Liver (tissue), 8 donors: ENCODE measurements at regions not wholly inside any gene's neighbourhood (a gene's known extent, or its start where the extent isn't known, plus 50 kb on each side); places are given as distances from the start of the nearest gene placed in this dataset.

Source experiments
- DNase-seq: peaks from one replicate; pipeline ENCODE4 v3.0.0-alpha.2; 2017; ENCODE audit warnings: low spot score
- H3K27ac ChIP-seq, 2 donors: one replicate each; pipeline ENCODE4 v1.7.0; 2013; ENCODE audit warnings: inconsistent platforms in 2 of 2, low read length in 2 of 2, control low read depth in 1 of 2, low read depth in 1 of 2, mild to moderate bottlenecking in 1 of 2
- H3K27me3 ChIP-seq, 4 donors: one replicate each; pipeline versions ENCODE4 v1.6.1 to v1.7.0; 2013; ENCODE audit warnings: low read length in 3 of 4, inconsistent platforms in 1 of 4, mild to moderate bottlenecking in 1 of 4, moderate library complexity in 1 of 4; ENCODE audit not compliant: control insufficient read depth in 4 of 4, insufficient read depth in 4 of 4
- H3K36me3 ChIP-seq, 4 donors: one replicate each; pipeline versions ENCODE4 v1.6.1 to v1.7.0; 2013; ENCODE audit warnings: low read length in 3 of 4, mild to moderate bottlenecking in 3 of 4, low read depth in 1 of 4, moderate library complexity in 1 of 4; ENCODE audit not compliant: control insufficient read depth in 4 of 4, insufficient read depth in 3 of 4
- H3K4me1 ChIP-seq, 4 donors: one replicate each; pipeline versions ENCODE4 v1.6.1 to v1.7.0; 2013; ENCODE audit warnings: low read length in 3 of 4, mild to moderate bottlenecking in 3 of 4, moderate library complexity in 1 of 4; ENCODE audit not compliant: control insufficient read depth in 4 of 4, insufficient read depth in 4 of 4
- H3K4me3 ChIP-seq, 3 donors: one replicate each; pipeline versions ENCODE4 v1.6.1 to v1.7.0; 2013; ENCODE audit warnings: low read length in 3 of 3, control low read depth in 1 of 3, low read depth in 1 of 3, mild to moderate bottlenecking in 1 of 3
- H3K9ac ChIP-seq, 2 donors: one replicate each; pipeline ENCODE4 v1.7.0; 2013; ENCODE audit warnings: low read length in 2 of 2, mild to moderate bottlenecking in 2 of 2, moderate library complexity in 2 of 2, control low read depth in 1 of 2, low read depth in 1 of 2
- H3K9me3 ChIP-seq, 4 donors: one replicate each; pipeline versions ENCODE4 v1.6.1 to v1.7.0; 2013; ENCODE audit warnings: low read length in 3 of 4; ENCODE audit not compliant: control insufficient read depth in 4 of 4
- EGR1 ChIP-seq, 2 donors: IDR thresholded peaks; 2 replicates each; pipeline ENCODE4 v1.6.1; 2016 to 2018; ENCODE audit warnings: antibody characterized with exemption in 2 of 2, low read depth in 2 of 2
- GABPA ChIP-seq, 2 donors: IDR thresholded peaks in 1 of 2; conservative IDR thresholded peaks in 1 of 2; 2 replicates each; pipeline ENCODE4 v1.6.1; 2016; ENCODE audit warnings: antibody characterized with exemption in 2 of 2, mild to moderate bottlenecking in 1 of 2, moderate library complexity in 1 of 2
- HNF4A ChIP-seq, 2 donors: conservative IDR thresholded peaks; 2 replicates each; pipeline ENCODE4 v1.6.1; 2016; ENCODE audit warnings: antibody characterized with exemption in 2 of 2, mild to moderate bottlenecking in 2 of 2
- JUND ChIP-seq, 2 donors: IDR thresholded peaks; 2 replicates each; pipeline ENCODE4 v1.6.1; 2016; ENCODE audit warnings: antibody characterized with exemption in 2 of 2
- NR2F2 ChIP-seq: IDR thresholded peaks from 2 replicates; pipeline ENCODE4 v1.6.1; 2016; ENCODE audit warnings: antibody characterized with exemption
- RAD21 ChIP-seq, 2 donors: IDR thresholded peaks; 2 replicates each; pipeline ENCODE4 v1.6.1; 2016; ENCODE audit warnings: antibody characterized with exemption in 2 of 2, mild to moderate bottlenecking in 2 of 2
- YY1 ChIP-seq: IDR thresholded peaks from 2 replicates; pipeline ENCODE4 v1.6.1; 2016; ENCODE audit warnings: antibody characterized with exemption, mild to moderate bottlenecking
- WGBS: extraction: QIAGEN DNeasy Blood & Tissue Kit; methylation state at CpG from one replicate; pipeline ENCODE4 v1.1.7; 2013; 5-methylcytosine and 5-hydroxymethylcytosine counted together
- TF ChIP-seq, protein P1 (sequence below): fragments of 150-350 bp; IDR thresholded peaks from 2 replicates; pipeline ENCODE4 v1.5.1; 2017; ENCODE audit warnings: improper control_type of control experiment, low read depth, low read length; ENCODE audit not compliant: missing input control
- TF ChIP-seq, protein P2 (sequence below): IDR thresholded peaks from 2 replicates; pipeline ENCODE4 v1.6.1; 2016; ENCODE audit warnings: antibody characterized with exemption, mild to moderate bottlenecking
- TF ChIP-seq, protein P3 (sequence below): IDR thresholded peaks from 2 replicates; pipeline ENCODE4 v1.6.1; 2016; ENCODE audit warnings: antibody characterized with exemption
- TF ChIP-seq, protein P4 (sequence below): IDR thresholded peaks from 2 replicates; pipeline ENCODE4 v1.6.1; 2016; ENCODE audit warnings: antibody characterized with exemption
- donor health status: healthy.
- donor health status: healthy.
- donor health status: healthy.
- donor health status: healthy.
- donor health status: healthy.

DNA sequence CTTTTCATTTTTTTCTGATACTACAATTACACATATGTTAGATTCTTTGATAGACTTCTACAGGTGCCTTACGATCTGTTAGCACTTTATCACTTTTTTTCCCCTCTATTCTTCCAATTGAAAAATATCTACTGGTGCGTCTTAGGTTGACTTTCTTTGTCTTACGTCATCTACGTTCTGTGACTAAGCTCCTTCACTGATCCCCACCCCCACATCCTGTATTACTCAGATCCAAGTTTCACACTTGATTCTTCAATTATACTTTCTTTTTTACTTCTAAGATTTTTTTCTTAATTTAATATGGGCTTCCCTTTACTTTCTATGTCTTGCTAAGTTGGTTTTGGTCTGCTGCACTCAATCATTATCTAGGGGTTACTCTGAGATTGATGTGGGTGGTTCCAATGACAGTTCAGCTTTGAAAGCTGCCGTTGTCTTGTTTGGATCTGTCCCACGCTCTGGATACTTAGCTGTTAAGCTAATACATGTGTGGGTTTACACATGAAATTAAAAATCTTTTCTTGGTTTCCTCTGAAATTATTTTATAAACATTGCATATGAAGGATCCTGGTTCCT, 1321.1 kb downstream of the RAPGEF2 start:
- H3K27me3 ChIP-seq: no peaks in the 10 kb centered on the region
- no peak overlapping the region for H3K9ac ChIP-seq
- H3K4me3 ChIP-seq: no peak overlapping the region
- TF ChIP-seq NR2F2 (no peak), RAD21 (IDR thresholded peaks at IDR 0.05) (no peak), EGR1 (IDR thresholded peaks at IDR 0.05; ENCODE audit: low read depth in 2 of 2) (no peak), YY1 (no peak), HNF4A (conservative IDR thresholded peaks at IDR 0.05) (no peak), JUND (IDR thresholded peaks at IDR 0.05) (no peak), GABPA (IDR thresholded peaks at IDR 0.05 in 1 of 2, conservative IDR thresholded peaks at IDR 0.05 in 1 of 2) (no peak)
- TF ChIP-seq, protein P1, sequence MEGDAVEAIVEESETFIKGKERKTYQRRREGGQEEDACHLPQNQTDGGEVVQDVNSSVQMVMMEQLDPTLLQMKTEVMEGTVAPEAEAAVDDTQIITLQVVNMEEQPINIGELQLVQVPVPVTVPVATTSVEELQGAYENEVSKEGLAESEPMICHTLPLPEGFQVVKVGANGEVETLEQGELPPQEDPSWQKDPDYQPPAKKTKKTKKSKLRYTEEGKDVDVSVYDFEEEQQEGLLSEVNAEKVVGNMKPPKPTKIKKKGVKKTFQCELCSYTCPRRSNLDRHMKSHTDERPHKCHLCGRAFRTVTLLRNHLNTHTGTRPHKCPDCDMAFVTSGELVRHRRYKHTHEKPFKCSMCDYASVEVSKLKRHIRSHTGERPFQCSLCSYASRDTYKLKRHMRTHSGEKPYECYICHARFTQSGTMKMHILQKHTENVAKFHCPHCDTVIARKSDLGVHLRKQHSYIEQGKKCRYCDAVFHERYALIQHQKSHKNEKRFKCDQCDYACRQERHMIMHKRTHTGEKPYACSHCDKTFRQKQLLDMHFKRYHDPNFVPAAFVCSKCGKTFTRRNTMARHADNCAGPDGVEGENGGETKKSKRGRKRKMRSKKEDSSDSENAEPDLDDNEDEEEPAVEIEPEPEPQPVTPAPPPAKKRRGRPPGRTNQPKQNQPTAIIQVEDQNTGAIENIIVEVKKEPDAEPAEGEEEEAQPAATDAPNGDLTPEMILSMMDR: no peak
- TF ChIP-seq, protein P2, sequence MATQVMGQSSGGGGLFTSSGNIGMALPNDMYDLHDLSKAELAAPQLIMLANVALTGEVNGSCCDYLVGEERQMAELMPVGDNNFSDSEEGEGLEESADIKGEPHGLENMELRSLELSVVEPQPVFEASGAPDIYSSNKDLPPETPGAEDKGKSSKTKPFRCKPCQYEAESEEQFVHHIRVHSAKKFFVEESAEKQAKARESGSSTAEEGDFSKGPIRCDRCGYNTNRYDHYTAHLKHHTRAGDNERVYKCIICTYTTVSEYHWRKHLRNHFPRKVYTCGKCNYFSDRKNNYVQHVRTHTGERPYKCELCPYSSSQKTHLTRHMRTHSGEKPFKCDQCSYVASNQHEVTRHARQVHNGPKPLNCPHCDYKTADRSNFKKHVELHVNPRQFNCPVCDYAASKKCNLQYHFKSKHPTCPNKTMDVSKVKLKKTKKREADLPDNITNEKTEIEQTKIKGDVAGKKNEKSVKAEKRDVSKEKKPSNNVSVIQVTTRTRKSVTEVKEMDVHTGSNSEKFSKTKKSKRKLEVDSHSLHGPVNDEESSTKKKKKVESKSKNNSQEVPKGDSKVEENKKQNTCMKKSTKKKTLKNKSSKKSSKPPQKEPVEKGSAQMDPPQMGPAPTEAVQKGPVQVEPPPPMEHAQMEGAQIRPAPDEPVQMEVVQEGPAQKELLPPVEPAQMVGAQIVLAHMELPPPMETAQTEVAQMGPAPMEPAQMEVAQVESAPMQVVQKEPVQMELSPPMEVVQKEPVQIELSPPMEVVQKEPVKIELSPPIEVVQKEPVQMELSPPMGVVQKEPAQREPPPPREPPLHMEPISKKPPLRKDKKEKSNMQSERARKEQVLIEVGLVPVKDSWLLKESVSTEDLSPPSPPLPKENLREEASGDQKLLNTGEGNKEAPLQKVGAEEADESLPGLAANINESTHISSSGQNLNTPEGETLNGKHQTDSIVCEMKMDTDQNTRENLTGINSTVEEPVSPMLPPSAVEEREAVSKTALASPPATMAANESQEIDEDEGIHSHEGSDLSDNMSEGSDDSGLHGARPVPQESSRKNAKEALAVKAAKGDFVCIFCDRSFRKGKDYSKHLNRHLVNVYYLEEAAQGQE: no peak
- TF ChIP-seq, protein P3, sequence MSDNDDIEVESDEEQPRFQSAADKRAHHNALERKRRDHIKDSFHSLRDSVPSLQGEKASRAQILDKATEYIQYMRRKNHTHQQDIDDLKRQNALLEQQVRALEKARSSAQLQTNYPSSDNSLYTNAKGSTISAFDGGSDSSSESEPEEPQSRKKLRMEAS: no peak
- DNase-seq: no peak
- H3K36me3 ChIP-seq: no peaks in the 10 kb centered on the region
- H3K27ac ChIP-seq: no peak overlapping the region
- H3K9me3 ChIP-seq: no peaks in the 10 kb centered on the region
- no peaks in the 10 kb centered on the region for H3K4me1 ChIP-seq
- 67% methylated on average over 6 of the region's 6 CpGs for WGBS

DNA sequence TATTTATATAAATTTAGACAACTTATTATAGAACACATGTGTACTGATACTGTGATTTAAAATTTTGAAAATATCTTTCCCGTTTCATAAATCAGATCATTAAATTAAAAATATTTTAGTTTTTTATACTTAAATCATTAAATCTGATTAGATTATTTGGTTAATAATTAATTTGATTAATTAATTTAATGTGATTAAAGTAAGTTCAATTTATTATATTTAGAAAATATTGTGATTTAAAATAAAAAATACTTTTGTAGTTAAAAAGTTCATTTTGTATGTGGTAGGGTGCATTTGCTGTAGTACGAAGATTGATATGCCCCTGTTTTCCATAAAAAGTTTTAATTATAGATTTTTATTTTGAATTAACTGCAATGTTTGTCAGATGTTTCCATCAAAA, 1323.4 kb downstream of the RAPGEF2 start:
- Histone ChIP-seq H3K36me3 (no peaks in the 10 kb centered on the region), H3K4me3 (no peak overlapping the region), H3K9ac (no peak overlapping the region), H3K27ac (no peak overlapping the region), H3K4me1 (no peaks in the 10 kb centered on the region), H3K9me3 (no peaks in the 10 kb centered on the region), H3K27me3 (no peaks in the 10 kb centered on the region)
- no peak for DNase-seq
- WGBS: 75% methylated on average over 2 of the region's 2 CpGs
- TF ChIP-seq, protein P4, sequence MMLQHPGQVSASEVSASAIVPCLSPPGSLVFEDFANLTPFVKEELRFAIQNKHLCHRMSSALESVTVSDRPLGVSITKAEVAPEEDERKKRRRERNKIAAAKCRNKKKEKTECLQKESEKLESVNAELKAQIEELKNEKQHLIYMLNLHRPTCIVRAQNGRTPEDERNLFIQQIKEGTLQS: no peak
- TF ChIP-seq, protein P2: no peak
- no peak for TF ChIP-seq JUND (IDR thresholded peaks at IDR 0.05)
- TF ChIP-seq, protein P3: no peak
- no peak for TF ChIP-seq GABPA (IDR thresholded peaks at IDR 0.05 in 1 of 2, conservative IDR thresholded peaks at IDR 0.05 in 1 of 2)
